Left lung (tissue), 4 donors: ENCODE measurements at regions not wholly inside any gene's neighbourhood (a gene's known extent, or its start where the extent isn't known, plus 50 kb on each side); places are given as distances from the start of the nearest gene placed in this dataset.

Experiments
- ATAC-seq: fragments of 200-7000 bp; cut with Tn5 transposase; one replicate; pipeline ENCODE4 v1.9.1; 2020; ENCODE audit warnings: moderate library complexity
- DNase-seq, 4 donors: peaks; one replicate each; pipeline ENCODE4 v3.0.0-alpha.2; 2013 to 2020
- H3K27ac ChIP-seq, 2 donors: fragments of 200-600 bp; sonication (generic) in 1 of 2; one replicate each; pipeline versions ENCODE4 v1.5.0 to v1.8.0; 2020 to 2021
- H3K27me3 ChIP-seq, 2 donors: fragments of 200-600 bp; sonication (generic) in 1 of 2; one replicate each; pipeline versions ENCODE4 v1.5.0 to v1.8.0; 2020 to 2021
- H3K36me3 ChIP-seq, 2 donors: fragments of 200-600 bp; sonication (generic) in 1 of 2; one replicate each; pipeline versions ENCODE4 v1.5.0 to v1.8.0; 2020 to 2021
- H3K4me1 ChIP-seq, 2 donors: fragments of 200-600 bp; one replicate each; pipeline ENCODE4 v1.8.0; 2021
- H3K4me3 ChIP-seq, 2 donors: fragments of 200-600 bp; sonication (generic) in 1 of 2; one replicate each; pipeline versions ENCODE4 v1.5.0 to v1.8.0; 2020 to 2021; ENCODE audit warnings: mild to moderate bottlenecking in 1 of 2
- H3K9me3 ChIP-seq, 2 donors: fragments of 200-600 bp; sonication (generic) in 1 of 2; one replicate each; pipeline versions ENCODE4 v1.5.0 to v1.8.0; 2020 to 2021
- intact Hi-C, 2 donors: fragments of 100-400 bp; cut with DNase I; formaldehyde crosslinking; loops; one replicate each; pipeline versions ENCODE4 v1.11.2 to v1.14.2; 2022
- TF ChIP-seq, protein P1 (sequence below), 2 donors: fragments of 200-600 bp; sonication (generic) in 1 of 2; IDR thresholded peaks; one replicate each; pipeline versions ENCODE4 v1.5.0 to v1.8.0; 2021; ENCODE audit warnings: antibody characterized with exemption in 2 of 2
- donor health status: DM: no; HTN: yes; CAD: no.
- donor health status: DM: no; HTN: no; CAD: no.

DNA sequence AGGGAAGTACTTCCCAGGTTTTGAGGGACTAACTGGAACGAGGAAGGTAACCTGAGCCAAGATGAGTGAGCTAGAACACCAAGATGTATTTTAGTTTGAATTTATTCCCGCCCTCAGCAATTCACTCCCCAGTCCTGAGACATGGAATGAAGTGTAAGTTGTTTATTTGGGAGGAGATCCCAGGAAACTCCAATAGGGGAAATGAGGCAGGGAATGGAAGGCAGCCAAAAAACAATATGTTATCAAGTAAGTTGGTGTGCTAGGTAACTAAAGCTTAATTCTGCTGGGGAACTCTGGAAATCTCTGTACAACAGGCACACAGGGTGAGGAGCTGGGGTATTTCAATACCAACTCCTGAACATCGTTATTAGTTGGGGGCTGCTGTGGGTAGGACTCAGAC is 189.7 kb upstream of the HDAC9 start:
- no peaks in the 10 kb centered on the region for H3K36me3 ChIP-seq
- TF ChIP-seq, protein P1, sequence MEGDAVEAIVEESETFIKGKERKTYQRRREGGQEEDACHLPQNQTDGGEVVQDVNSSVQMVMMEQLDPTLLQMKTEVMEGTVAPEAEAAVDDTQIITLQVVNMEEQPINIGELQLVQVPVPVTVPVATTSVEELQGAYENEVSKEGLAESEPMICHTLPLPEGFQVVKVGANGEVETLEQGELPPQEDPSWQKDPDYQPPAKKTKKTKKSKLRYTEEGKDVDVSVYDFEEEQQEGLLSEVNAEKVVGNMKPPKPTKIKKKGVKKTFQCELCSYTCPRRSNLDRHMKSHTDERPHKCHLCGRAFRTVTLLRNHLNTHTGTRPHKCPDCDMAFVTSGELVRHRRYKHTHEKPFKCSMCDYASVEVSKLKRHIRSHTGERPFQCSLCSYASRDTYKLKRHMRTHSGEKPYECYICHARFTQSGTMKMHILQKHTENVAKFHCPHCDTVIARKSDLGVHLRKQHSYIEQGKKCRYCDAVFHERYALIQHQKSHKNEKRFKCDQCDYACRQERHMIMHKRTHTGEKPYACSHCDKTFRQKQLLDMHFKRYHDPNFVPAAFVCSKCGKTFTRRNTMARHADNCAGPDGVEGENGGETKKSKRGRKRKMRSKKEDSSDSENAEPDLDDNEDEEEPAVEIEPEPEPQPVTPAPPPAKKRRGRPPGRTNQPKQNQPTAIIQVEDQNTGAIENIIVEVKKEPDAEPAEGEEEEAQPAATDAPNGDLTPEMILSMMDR (IDR thresholded peaks at IDR 0.05), result no peak
- no peaks in the 10 kb centered on the region for H3K4me1 ChIP-seq
- no peaks in the 10 kb centered on the region for H3K27me3 ChIP-seq
- DNase-seq (no peak), ATAC-seq (no peak)
- H3K9me3 ChIP-seq, result no peaks in the 10 kb centered on the region
- no peak overlapping the region for H3K4me3 ChIP-seq
- intact Hi-C loops, result no loop called here
- H3K27ac ChIP-seq, result no peak overlapping the region

DNA sequence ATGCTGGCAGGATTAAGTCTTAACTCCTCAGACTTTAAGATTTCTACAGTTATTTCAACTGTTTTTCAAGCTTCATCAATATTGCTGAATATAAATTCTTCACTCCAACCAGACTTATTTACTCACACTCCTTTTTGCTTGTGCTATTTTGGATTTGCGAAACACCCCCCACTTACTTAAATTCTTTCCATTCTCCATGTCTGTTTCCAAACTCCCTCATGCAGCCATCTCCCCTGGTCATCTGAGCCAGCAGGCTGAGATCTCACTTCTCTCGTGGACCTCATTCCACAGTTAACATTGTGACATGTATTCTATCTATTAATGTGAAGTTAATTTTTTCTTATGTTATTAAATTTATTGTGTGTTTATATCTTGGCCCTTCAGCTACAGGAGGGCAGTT is 188.9 kb upstream of the HDAC9 start:
- no peaks in the 10 kb centered on the region for H3K9me3 ChIP-seq
- no peak overlapping the region for H3K27ac ChIP-seq
- no peak for ATAC-seq
- H3K27me3 ChIP-seq, result no peaks in the 10 kb centered on the region
- intact Hi-C loops, result no loop called here
- H3K4me1 ChIP-seq, result no peaks in the 10 kb centered on the region
- H3K36me3 ChIP-seq, result no peaks in the 10 kb centered on the region
- TF ChIP-seq, protein P1 (IDR thresholded peaks at IDR 0.05), result no peak
- no peak for DNase-seq
- no peak overlapping the region for H3K4me3 ChIP-seq

DNA sequence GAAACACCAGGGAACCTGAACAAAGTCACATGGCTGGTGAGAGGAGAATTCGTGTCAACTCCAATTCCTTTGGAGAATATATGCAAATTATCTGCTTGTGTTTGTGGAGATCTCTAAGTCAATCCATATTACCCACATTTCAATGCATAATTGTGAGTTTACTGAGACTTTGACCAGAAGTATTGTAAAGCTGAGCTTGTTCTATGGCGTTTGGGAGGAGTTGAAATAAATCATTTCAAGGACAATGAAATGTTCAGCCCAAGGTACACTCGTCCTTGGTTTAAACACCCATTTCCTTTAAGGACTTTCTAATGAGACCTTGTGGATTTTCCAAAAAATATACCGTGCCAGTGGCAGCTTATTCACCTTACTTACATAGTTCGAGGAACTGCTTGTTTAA is 186.6 kb upstream of the HDAC9 start:
- no peak for ATAC-seq
- TF ChIP-seq, protein P1 (IDR thresholded peaks at IDR 0.05), result no peak
- Histone ChIP-seq H3K36me3 (no peaks in the 10 kb centered on the region), H3K27me3 (no peaks in the 10 kb centered on the region), H3K4me1 (no peaks in the 10 kb centered on the region), H3K4me3 (no peak overlapping the region), H3K27ac (no peak overlapping the region), H3K9me3 (no peaks in the 10 kb centered on the region)
- intact Hi-C loops, result no loop called here
- DNase-seq, result no peak

DNA sequence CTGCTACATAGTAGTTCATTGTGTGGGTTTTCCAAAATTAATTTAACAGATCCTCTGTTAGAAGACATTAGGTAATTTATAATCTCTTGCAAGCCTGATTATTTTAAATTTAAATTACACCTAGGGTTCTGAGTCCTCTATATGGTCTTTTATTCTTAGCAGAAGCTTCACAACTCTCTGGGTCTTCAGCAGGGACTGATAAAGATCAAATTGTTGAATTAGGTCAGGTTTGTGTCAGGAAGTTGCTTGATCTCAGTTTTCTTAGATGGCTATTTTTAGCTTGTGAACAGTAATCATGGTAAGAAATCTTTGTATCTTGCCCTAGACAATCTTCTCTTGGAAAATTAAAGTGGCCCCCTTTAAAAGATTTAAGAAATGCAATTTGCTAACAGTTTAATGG is 183.1 kb upstream of the HDAC9 start:
- TF ChIP-seq, protein P1 (IDR thresholded peaks at IDR 0.05), result no peak
- no peaks in the 10 kb centered on the region for H3K27me3 ChIP-seq
- no peak overlapping the region for H3K4me3 ChIP-seq
- intact Hi-C loops, result no loop called here
- ATAC-seq (no peak), DNase-seq (no peak)
- H3K36me3 ChIP-seq, result no peaks in the 10 kb centered on the region
- peaks cover 0 to 2% of the 10 kb centered on the region in 2 donors for H3K4me1 ChIP-seq
- H3K9me3 ChIP-seq, result no peaks in the 10 kb centered on the region
- no peak overlapping the region for H3K27ac ChIP-seq

DNA sequence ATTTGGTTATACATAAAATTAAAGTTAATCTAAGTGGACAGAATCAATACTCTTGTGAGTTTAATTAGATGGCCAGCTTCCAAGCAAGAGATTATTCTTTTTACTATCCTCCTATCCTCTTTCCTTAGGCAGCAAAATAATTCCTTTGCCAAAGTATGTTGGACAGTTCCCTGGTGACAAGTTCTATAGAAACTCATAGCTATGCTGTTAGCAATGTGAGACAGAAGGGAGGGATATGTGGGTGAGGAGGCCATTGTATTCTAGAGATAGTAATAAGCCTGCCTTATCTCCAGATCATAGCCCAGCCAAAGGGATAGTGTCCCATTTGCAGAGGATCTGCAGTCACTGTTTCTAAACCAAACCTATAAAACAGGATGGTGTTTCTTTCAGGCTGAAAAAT is 181.6 kb upstream of the HDAC9 start:
- Histone ChIP-seq H3K36me3 (no peaks in the 10 kb centered on the region), H3K9me3 (no peaks in the 10 kb centered on the region), H3K4me3 (no peak overlapping the region), H3K27me3 (no peaks in the 10 kb centered on the region), H3K27ac (no peak overlapping the region), H3K4me1 (peaks cover 0 to 9% of the 10 kb centered on the region in 2 donors)
- DNase-seq (no peak), ATAC-seq (no peak)
- TF ChIP-seq, protein P1 (IDR thresholded peaks at IDR 0.05), result no peak
- intact Hi-C loops, result no loop called here
